Psoas muscle (tissue), 7 donors: ENCODE measurements at regions not wholly inside any gene's neighbourhood (a gene's known extent, or its start where the extent isn't known, plus 50 kb on each side); places are given as distances from the start of the nearest gene placed in this dataset.

Experiments
- ATAC-seq, 4 donors: fragments of 200-7000 bp; cut with Tn5 transposase; one replicate each; pipeline ENCODE4 v1.9.1; 2020; ENCODE audit warnings: moderate library complexity in 3 of 4, mild to moderate bottlenecking in 2 of 4
- DNase-seq, 2 donors: peaks; one replicate each; pipeline ENCODE4 v3.0.0-alpha.2; 2020
- H3K27ac ChIP-seq: fragments of 200-600 bp; one replicate; pipeline ENCODE4 v1.8.0; 2022
- H3K27me3 ChIP-seq, 3 donors: fragments of 200-600 bp in 1 of 3; one replicate each; pipeline versions ENCODE4 v1.6.1 to v1.8.0; 2013 to 2022; ENCODE audit warnings: low read length in 2 of 3, mild to moderate bottlenecking in 2 of 3, moderate library complexity in 1 of 3; ENCODE audit not compliant: insufficient read depth in 3 of 3
- H3K36me3 ChIP-seq, 2 donors: fragments of 200-600 bp in 1 of 2; one replicate each; pipeline versions ENCODE4 v1.6.1 to v1.8.0; 2013 to 2022; ENCODE audit warnings: low read depth in 1 of 2, mild to moderate bottlenecking in 1 of 2, moderate library complexity in 1 of 2; ENCODE audit not compliant: insufficient read depth in 1 of 2
- H3K4me1 ChIP-seq: fragments of 200-600 bp; one replicate; pipeline ENCODE4 v1.8.0; 2022
- H3K4me3 ChIP-seq: fragments of 200-600 bp; one replicate; pipeline ENCODE4 v1.8.0; 2022; ENCODE audit warnings: mild to moderate bottlenecking
- H3K9me3 ChIP-seq: fragments of 200-600 bp; one replicate; pipeline ENCODE4 v1.8.0; 2022
- CTCF ChIP-seq: fragments of 200-600 bp; IDR thresholded peaks from one replicate; pipeline ENCODE4 v1.8.0; 2022; ENCODE audit warnings: antibody characterized with exemption
- whole genome bisulfite sequencing, 3 donors: extraction: QIAGEN DNeasy Blood & Tissue Kit; methylation state at CpG; one replicate each; pipeline versions ENCODE4 v1.1.6 to v1.1.7; 2013; 5-methylcytosine and 5-hydroxymethylcytosine counted together
- intact Hi-C, 2 donors: fragments of 100-400 bp; cut with DNase I; formaldehyde crosslinking; loops; one replicate each; pipeline versions ENCODE4 v1.11.0 to v1.14.2; 2022
- donor health status: healthy with polysubstance abuse.
- donor health status: DM: no; HTN: no; CAD: no; lungs with moderate emphysema.
- donor health status: Bipolar disorder and iron deficiency.
- donor health status: healthy.
- donor health status: DM: yes; HTN: yes; CAD: no.
- donor health status: DM: no; HTN: no; CAD: no.
- donor health status: DM: yes; HTN: yes; CAD: no.

- no peak for ATAC-seq
- Histone ChIP-seq H3K27ac (no peak overlapping the region), H3K36me3 (no peaks in the 10 kb centered on the region), H3K4me1 (no peaks in the 10 kb centered on the region), H3K27me3 (no peaks in the 10 kb centered on the region), H3K9me3 (no peaks in the 10 kb centered on the region), H3K4me3 (no peak overlapping the region)
- intact Hi-C loops, result no loop called here
- no peak for DNase-seq
- TF ChIP-seq CTCF, result no peak
Measured at GRCh38 chr2:175234153-175234552, 52.6 kb upstream of the ATP5MC3 start.

GRCh38 chr2:175233135-175233719, 51.7 kb upstream of the ATP5MC3 start:
- no peaks in the 10 kb centered on the region for H3K36me3 ChIP-seq
- ATAC-seq (no peak), DNase-seq (no peak)
- no peak overlapping the region for H3K27ac ChIP-seq
- 61 to 76% (median 69%) methylated on average over 4 of the region's 4 CpGs for WGBS, 3 donors
- H3K4me3 ChIP-seq, result no peak overlapping the region
- intact Hi-C loops, result no loop called here
- no peaks in the 10 kb centered on the region for H3K9me3 ChIP-seq
- no peaks in the 10 kb centered on the region for H3K27me3 ChIP-seq
- TF ChIP-seq CTCF, result no peak
- no peaks in the 10 kb centered on the region for H3K4me1 ChIP-seq
